ENCODE measurements at regions not wholly inside any gene's neighbourhood (a gene's known extent, or its start where the extent isn't known, plus 50 kb on each side); places are given as distances from the start of the nearest gene placed in this dataset.
"Not testable (repeated sequence)": the region's sequence is repeated elsewhere in the genome, so short reads cannot be mapped to it uniquely, and the experiment has no call there.

DNA sequence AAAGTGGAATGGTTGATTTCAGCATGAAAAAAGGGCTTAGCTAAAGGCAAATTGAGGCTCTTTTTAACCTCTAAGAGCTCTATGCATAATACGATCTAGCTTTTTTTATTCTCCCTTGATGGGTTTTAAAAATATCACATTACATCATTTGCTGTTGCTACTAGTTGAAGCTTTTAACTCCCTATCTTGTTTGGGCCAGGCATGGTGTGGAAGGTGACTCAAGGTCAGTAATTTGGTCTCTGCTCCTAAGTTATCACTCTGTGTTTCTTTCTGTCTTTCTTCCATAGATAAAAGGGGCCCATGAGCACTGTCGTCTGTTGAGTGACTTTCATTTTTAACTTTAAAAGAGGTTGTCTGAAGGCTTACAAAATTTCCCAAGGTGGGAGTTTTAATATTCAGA is 58.1 kb upstream of the GOT2 start:
- ChIA-PET CTCF (ENCODE audit: low intra/inter-chr PET ratio, low total read pairs) (no interaction called here), POLR2A (no interaction called here)
- ATAC-seq = no peak

GRCh38 chr16:58790816-58791557 is 56.9 kb upstream of the GOT2 start:
- H3K4me3 ChIP-seq (replicated peaks in 1 of 3; ENCODE audit: insufficient read depth in 1 of 3, low read depth in 2 of 3, low read length in 3 of 3); intact Hi-C loops (cut with micrococcal nuclease; ENCODE audit: unreplicated experiment); POLR2A ChIA-PET; H3K27me3 ChIP-seq (ENCODE audit: control insufficient read depth in 1 of 2, insufficient read depth in 2 of 2, low read length in 2 of 2); in situ Hi-C loops (cut with HindIII; ENCODE audit: extremely low pct_ligation_motif_present, low pct_unique_long_range_greater_than_20kb); DNase-seq (ENCODE audit: low spot score); H4K20me1 ChIP-seq (ENCODE audit: insufficient read depth, low read length); CTCF ChIA-PET (ENCODE audit: low intra/inter-chr PET ratio, low total read pairs); H3K79me2 ChIP-seq (ENCODE audit: insufficient read depth, low read length); H2AFZ ChIP-seq (ENCODE audit: low read length); H3K27ac ChIP-seq (ENCODE audit: extremely low read length, insufficient read depth, low read length); H3K4me2 ChIP-seq (ENCODE audit: low read depth, low read length); H3K9ac ChIP-seq (ENCODE audit: insufficient read depth, low read depth, low read length); FAIRE-seq; H3K9me3 ChIP-seq (ENCODE audit: low read length); ATAC-seq; H3K36me3 ChIP-seq (replicated peaks in 1 of 2; ENCODE audit: control insufficient read depth in 1 of 2, insufficient read depth in 2 of 2, low read length in 2 of 2); BruUV-seq (replicated peaks); H3K4me1 ChIP-seq (ENCODE audit: insufficient read depth, low read length): not testable (repeated sequence)
- 69% methylated on average over 17 of the region's 32 CpGs for WGBS (ENCODE audit: low lambda C conversion rate)

More for the DNA sequence above, 58.1 kb upstream of the GOT2 start:
- Histone ChIP-seq H3K4me3 (replicated peaks in 1 of 3; ENCODE audit: insufficient read depth in 1 of 3, low read depth in 2 of 3, low read length in 3 of 3) (no peak overlapping the region), H3K9ac (ENCODE audit: insufficient read depth, low read depth, low read length) (no peak overlapping the region), H4K20me1 (ENCODE audit: insufficient read depth, low read length) (no peaks in the 10 kb centered on the region), H3K4me2 (ENCODE audit: low read depth, low read length) (no peak overlapping the region), H3K27me3 (ENCODE audit: control insufficient read depth in 1 of 2, insufficient read depth in 2 of 2, low read length in 2 of 2) (peaks cover 0 to 3% of the 10 kb centered on the region in 2 experiments; a peak in 1 of 5 replicates), H2AFZ (ENCODE audit: low read length) (no peak overlapping the region), H3K79me2 (ENCODE audit: insufficient read depth, low read length) (no peaks in the 10 kb centered on the region), H3K36me3 (replicated peaks in 1 of 2; ENCODE audit: control insufficient read depth in 1 of 2, insufficient read depth in 2 of 2, low read length in 2 of 2) (no peaks in the 10 kb centered on the region), H3K9me3 (ENCODE audit: low read length) (no peaks in the 10 kb centered on the region), H3K27ac (ENCODE audit: extremely low read length, insufficient read depth, low read length) (no peak overlapping the region), H3K4me1 (ENCODE audit: insufficient read depth, low read length) (no peaks in the 10 kb centered on the region)
- no peak for DNase-seq (ENCODE audit: low spot score)
- TF ChIP-seq PITX1 (CRISPR knock-in tag; IDR thresholded peaks at IDR 0.05) (no peak), NR2F2 (IDR thresholded peaks at IDR 0.05; ENCODE audit: borderline replicate concordance, low read depth) (no peak), BATF2 (CRISPR knock-in tag; IDR thresholded peaks at IDR 0.05) (no peak), SNRNP70 (IDR thresholded peaks at IDR 0.05; ENCODE audit: low read depth, low read length) (no peak), ZNF607 (CRISPR knock-in tag; IDR thresholded peaks at IDR 0.05; ENCODE audit: borderline replicate concordance) (no peak), ZSCAN12 (CRISPR knock-in tag; IDR thresholded peaks at IDR 0.05) (no peak), HMGA1 (CRISPR knock-in tag; conservative IDR thresholded peaks at IDR 0.05) (no peak), ZNF563 (CRISPR knock-in tag; IDR thresholded peaks at IDR 0.05) (no peak), HNRNPUL1 (IDR thresholded peaks at IDR 0.05; ENCODE audit: low read depth, low read length) (no peak), ZNF720 (CRISPR knock-in tag; IDR thresholded peaks at IDR 0.05) (no peak), U2AF1 (optimal IDR thresholded peaks at IDR 0.05; ENCODE audit: low read depth, low read length) (no peak), FOXK2 (IDR thresholded peaks at IDR 0.05) (no peak), TCF7L2 (IDR thresholded peaks at IDR 0.05; ENCODE audit: low read depth, low read length) (no peak), ZNF614 (CRISPR knock-in tag; IDR thresholded peaks at IDR 0.05; ENCODE audit: borderline replicate concordance) (no peak), ZMYM3 (CRISPR knock-in tag; IDR thresholded peaks at IDR 0.05) (no peak), PLRG1 (conservative IDR thresholded peaks at IDR 0.05) (no peak), GABPA (IDR thresholded peaks at IDR 0.05; ENCODE audit: low read depth, low read length) (no peak), GABPA (CRISPR knock-in tag; IDR thresholded peaks at IDR 0.05; ENCODE audit: low read depth) (no peak)
- TF ChIP-seq, protein P1, sequence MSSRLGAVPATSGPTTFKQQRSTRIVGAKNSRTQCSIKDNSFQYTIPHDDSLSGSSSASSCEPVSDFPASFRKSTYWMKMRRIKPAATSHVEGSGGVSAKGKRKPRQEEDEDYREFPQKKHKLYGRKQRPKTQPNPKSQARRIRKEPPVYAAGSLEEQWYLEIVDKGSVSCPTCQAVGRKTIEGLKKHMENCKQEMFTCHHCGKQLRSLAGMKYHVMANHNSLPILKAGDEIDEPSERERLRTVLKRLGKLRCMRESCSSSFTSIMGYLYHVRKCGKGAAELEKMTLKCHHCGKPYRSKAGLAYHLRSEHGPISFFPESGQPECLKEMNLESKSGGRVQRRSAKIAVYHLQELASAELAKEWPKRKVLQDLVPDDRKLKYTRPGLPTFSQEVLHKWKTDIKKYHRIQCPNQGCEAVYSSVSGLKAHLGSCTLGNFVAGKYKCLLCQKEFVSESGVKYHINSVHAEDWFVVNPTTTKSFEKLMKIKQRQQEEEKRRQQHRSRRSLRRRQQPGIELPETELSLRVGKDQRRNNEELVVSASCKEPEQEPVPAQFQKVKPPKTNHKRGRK (CRISPR knock-in tag; IDR thresholded peaks at IDR 0.05) = no peak
- TF ChIP-seq, protein P2, sequence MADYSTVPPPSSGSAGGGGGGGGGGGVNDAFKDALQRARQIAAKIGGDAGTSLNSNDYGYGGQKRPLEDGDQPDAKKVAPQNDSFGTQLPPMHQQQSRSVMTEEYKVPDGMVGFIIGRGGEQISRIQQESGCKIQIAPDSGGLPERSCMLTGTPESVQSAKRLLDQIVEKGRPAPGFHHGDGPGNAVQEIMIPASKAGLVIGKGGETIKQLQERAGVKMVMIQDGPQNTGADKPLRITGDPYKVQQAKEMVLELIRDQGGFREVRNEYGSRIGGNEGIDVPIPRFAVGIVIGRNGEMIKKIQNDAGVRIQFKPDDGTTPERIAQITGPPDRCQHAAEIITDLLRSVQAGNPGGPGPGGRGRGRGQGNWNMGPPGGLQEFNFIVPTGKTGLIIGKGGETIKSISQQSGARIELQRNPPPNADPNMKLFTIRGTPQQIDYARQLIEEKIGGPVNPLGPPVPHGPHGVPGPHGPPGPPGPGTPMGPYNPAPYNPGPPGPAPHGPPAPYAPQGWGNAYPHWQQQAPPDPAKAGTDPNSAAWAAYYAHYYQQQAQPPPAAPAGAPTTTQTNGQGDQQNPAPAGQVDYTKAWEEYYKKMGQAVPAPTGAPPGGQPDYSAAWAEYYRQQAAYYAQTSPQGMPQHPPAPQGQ (CRISPR knock-in tag; IDR thresholded peaks at IDR 0.05; ENCODE audit: borderline replicate concordance) = no peak
- intact Hi-C loops (cut with micrococcal nuclease; ENCODE audit: unreplicated experiment) (no loop called here), in situ Hi-C loops (cut with HindIII; ENCODE audit: extremely low pct_ligation_motif_present, low pct_unique_long_range_greater_than_20kb) (no loop called here)
- no TSS peak for BruUV-seq (replicated peaks)
- 4% methylated on average over 2 of the region's 2 CpGs for WGBS (ENCODE audit: low lambda C conversion rate)
- FAIRE-seq = no peak

All from HepG2 (cell line).